ENCODE measurements at regions not wholly inside any gene's neighbourhood (a gene's known extent, or its start where the extent isn't known, plus 50 kb on each side); places are given as distances from the start of the nearest gene placed in this dataset.

- no peaks in the 10 kb centered on the region for H3K36me3 ChIP-seq (replicated peaks; ENCODE audit: insufficient read depth, low read length)
- no peaks in the 10 kb centered on the region for H3K9me3 ChIP-seq (replicated peaks; ENCODE audit: insufficient read depth, low read length)
- H3K9ac ChIP-seq (ENCODE audit: low read length): no peak overlapping the region
- H4K20me1 ChIP-seq (ENCODE audit: insufficient read depth, low read length): no peaks in the 10 kb centered on the region
- H3F3A ChIP-seq (ENCODE audit: insufficient read depth, low read length): no peaks in the 10 kb centered on the region
- H3K4me3 ChIP-seq (ENCODE audit: low read length): no peak overlapping the region
- H3K4me1 ChIP-seq (ENCODE audit: low read length): no peaks in the 10 kb centered on the region
- no peak overlapping the region for H3K27ac ChIP-seq (ENCODE audit: low read length)
- H3K4me2 ChIP-seq (ENCODE audit: low read depth, low read length): no peak overlapping the region
- DNase-seq: no peak
- no peak for TF ChIP-seq CTCF (IDR thresholded peaks at IDR 0.05; ENCODE audit: low read length)
- TF ChIP-seq EZH2 (optimal IDR thresholded peaks at IDR 0.05; ENCODE audit: low read depth, low read length): no peak
- TF ChIP-seq EZH2phosphoT487 (IDR thresholded peaks at IDR 0.05; ENCODE audit: low read length): no peak
- H3K9me2 ChIP-seq (replicated peaks; ENCODE audit: insufficient read depth, low read length): no peaks in the 10 kb centered on the region
- no peaks in the 10 kb centered on the region for H3K79me2 ChIP-seq (ENCODE audit: low read length)
- no peaks in the 10 kb centered on the region for H3K27me3 ChIP-seq (replicated peaks; ENCODE audit: insufficient read depth, low read length)
- no peak overlapping the region for H2AFZ ChIP-seq (ENCODE audit: low read length)
These were observed 64.8 kb upstream of the RND3 start for GRCh38 chr2:150552041-150552820.

- DNase-seq: no peak
- no peaks in the 10 kb centered on the region for H3K79me2 ChIP-seq (ENCODE audit: low read length)
- H2AFZ ChIP-seq (ENCODE audit: low read length): no peak overlapping the region
- H3F3A ChIP-seq (ENCODE audit: insufficient read depth, low read length): no peaks in the 10 kb centered on the region
- no peak overlapping the region for H3K4me2 ChIP-seq (ENCODE audit: low read depth, low read length)
- no peak overlapping the region for H3K4me3 ChIP-seq (ENCODE audit: low read length)
- H3K36me3 ChIP-seq (replicated peaks; ENCODE audit: insufficient read depth, low read length): no peaks in the 10 kb centered on the region
- no peaks in the 10 kb centered on the region for H3K27me3 ChIP-seq (replicated peaks; ENCODE audit: insufficient read depth, low read length)
- H3K9me2 ChIP-seq (replicated peaks; ENCODE audit: insufficient read depth, low read length): no peaks in the 10 kb centered on the region
- H3K27ac ChIP-seq (ENCODE audit: low read length): no peak overlapping the region
- no peaks in the 10 kb centered on the region for H4K20me1 ChIP-seq (ENCODE audit: insufficient read depth, low read length)
- H3K9ac ChIP-seq (ENCODE audit: low read length): no peak overlapping the region
- H3K4me1 ChIP-seq (ENCODE audit: low read length): no peaks in the 10 kb centered on the region
- no peaks in the 10 kb centered on the region for H3K9me3 ChIP-seq (replicated peaks; ENCODE audit: insufficient read depth, low read length)
- TF ChIP-seq EZH2phosphoT487 (IDR thresholded peaks at IDR 0.05; ENCODE audit: low read length): no peak
- TF ChIP-seq CTCF (IDR thresholded peaks at IDR 0.05; ENCODE audit: low read length): no peak
- no peak for TF ChIP-seq EZH2 (optimal IDR thresholded peaks at IDR 0.05; ENCODE audit: low read depth, low read length)
These were observed 61.9 kb upstream of the RND3 start for GRCh38 chr2:150549381-150549780.

GRCh38 chr2:150548527-150548926, 61.1 kb upstream of the RND3 start:
- Histone ChIP-seq H3K9me3 (replicated peaks; ENCODE audit: insufficient read depth, low read length) (no peaks in the 10 kb centered on the region), H3F3A (ENCODE audit: insufficient read depth, low read length) (no peaks in the 10 kb centered on the region), H3K9me2 (replicated peaks; ENCODE audit: insufficient read depth, low read length) (no peaks in the 10 kb centered on the region), H3K4me2 (ENCODE audit: low read depth, low read length) (no peak overlapping the region), H3K9ac (ENCODE audit: low read length) (no peak overlapping the region), H2AFZ (ENCODE audit: low read length) (no peak overlapping the region), H3K79me2 (ENCODE audit: low read length) (no peaks in the 10 kb centered on the region), H4K20me1 (ENCODE audit: insufficient read depth, low read length) (no peaks in the 10 kb centered on the region), H3K27ac (ENCODE audit: low read length) (no peak overlapping the region), H3K36me3 (replicated peaks; ENCODE audit: insufficient read depth, low read length) (no peaks in the 10 kb centered on the region), H3K27me3 (replicated peaks; ENCODE audit: insufficient read depth, low read length) (no peaks in the 10 kb centered on the region), H3K4me3 (ENCODE audit: low read length) (no peak overlapping the region), H3K4me1 (ENCODE audit: low read length) (no peaks in the 10 kb centered on the region)
- DNase-seq: no peak
- TF ChIP-seq EZH2 (optimal IDR thresholded peaks at IDR 0.05; ENCODE audit: low read depth, low read length): no peak
- no peak for TF ChIP-seq EZH2phosphoT487 (IDR thresholded peaks at IDR 0.05; ENCODE audit: low read length)
- peak; percentile 38 for TF ChIP-seq CTCF (IDR thresholded peaks at IDR 0.05; ENCODE audit: low read length)
